ENCODE measurements at regions not wholly inside any gene's neighbourhood (a gene's known extent, or its start where the extent isn't known, plus 50 kb on each side); places are given as distances from the start of the nearest gene placed in this dataset.
"Not testable (repeated sequence)": the region's sequence is repeated elsewhere in the genome, so short reads cannot be mapped to it uniquely, and the experiment has no call there.

GRCh38 chr2:8329660-8330622 is 351.9 kb upstream of the ID2 start:
- no peaks in the 10 kb centered on the region for H3K36me3 ChIP-seq
- H3K4me1 ChIP-seq (replicated peaks), result no peaks in the 10 kb centered on the region
- DNase-seq (ENCODE audit: low read depth in 1 of 2, low spot score in 2 of 2), result no peak
- no peak overlapping the region for H3K27ac ChIP-seq
- H3K4me3 ChIP-seq, result no peak overlapping the region
- H3K9me3 ChIP-seq (replicated peaks), result no peaks in the 10 kb centered on the region
- H3K27me3 ChIP-seq (replicated peaks), result no peaks in the 10 kb centered on the region; the same call in 1 of the 2 replicates

DNA sequence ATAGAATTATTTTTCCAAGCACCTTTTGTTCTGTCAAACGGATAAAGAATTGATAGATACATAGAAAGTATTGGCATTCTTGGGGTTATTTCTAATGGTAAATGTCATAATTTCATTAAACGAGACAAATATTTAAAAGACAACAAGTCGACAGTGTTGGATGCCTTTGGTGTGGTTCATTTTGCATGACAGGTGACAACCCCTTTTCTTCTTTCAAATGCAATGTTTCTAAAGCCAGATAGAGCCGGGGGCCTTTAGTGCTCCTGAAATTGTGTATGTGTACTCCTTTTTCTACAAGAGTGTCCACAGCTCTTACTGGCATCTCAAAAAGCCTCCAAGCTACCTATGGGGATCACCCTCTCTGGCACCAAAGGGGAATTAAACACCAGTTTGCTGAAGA is 350.8 kb upstream of the ID2 start:
- no peaks in the 10 kb centered on the region for H3K36me3 ChIP-seq
- H3K4me3 ChIP-seq, result no peak overlapping the region
- no peaks in the 10 kb centered on the region; the same call in 1 of the 2 replicates for H3K27me3 ChIP-seq (replicated peaks)
- no peaks in the 10 kb centered on the region for H3K4me1 ChIP-seq (replicated peaks)
- no peaks in the 10 kb centered on the region for H3K9me3 ChIP-seq (replicated peaks)
- no peak overlapping the region for H3K27ac ChIP-seq
- DNase-seq (ENCODE audit: low read depth in 1 of 2, low spot score in 2 of 2), result no peak

GRCh38 chr2:8332646-8333045 is 349.2 kb upstream of the ID2 start:
- DNase-seq (ENCODE audit: low read depth in 1 of 2, low spot score in 2 of 2), result no peak
- Histone ChIP-seq H3K27me3 (replicated peaks) (no peaks in the 10 kb centered on the region), H3K4me3 (no peak overlapping the region), H3K9me3 (replicated peaks) (no peaks in the 10 kb centered on the region), H3K4me1 (replicated peaks) (no peaks in the 10 kb centered on the region), H3K36me3 (no peaks in the 10 kb centered on the region), H3K27ac (no peak overlapping the region)

DNA sequence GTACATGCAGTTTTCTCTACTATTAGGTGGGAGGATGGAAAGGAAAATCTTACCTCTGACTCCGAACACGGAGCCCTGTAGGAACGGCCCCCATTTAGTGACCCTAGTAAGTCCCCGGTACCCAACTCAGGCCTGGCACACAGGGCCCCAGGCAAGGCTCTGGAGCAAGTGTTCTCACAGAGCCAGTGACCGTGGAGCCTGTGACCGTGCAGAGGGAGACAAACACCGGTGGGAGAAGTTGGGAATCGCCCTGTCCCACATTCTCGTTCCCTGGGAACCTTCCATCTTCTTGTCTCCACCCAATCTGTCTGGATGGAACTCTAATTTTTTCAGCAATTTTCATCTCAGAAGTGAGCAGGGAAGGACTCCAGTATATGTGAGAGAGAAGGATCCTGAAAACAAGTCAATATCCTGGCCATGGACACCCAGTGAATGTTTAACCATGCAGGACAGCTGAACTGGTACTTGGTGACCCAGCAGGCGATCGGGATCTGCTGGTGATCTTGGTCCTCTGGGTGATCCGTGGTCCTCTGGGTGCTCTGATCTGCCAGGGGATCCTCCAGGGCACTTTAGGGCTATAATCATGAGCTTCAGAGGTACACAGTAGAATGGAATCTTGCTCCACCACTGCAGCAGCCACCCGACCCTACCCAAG is 348.6 kb upstream of the ID2 start:
- no peaks in the 10 kb centered on the region for H3K9me3 ChIP-seq (replicated peaks)
- H3K36me3 ChIP-seq, result no peaks in the 10 kb centered on the region
- H3K4me3 ChIP-seq, result no peak overlapping the region
- H3K27ac ChIP-seq, result no peak overlapping the region
- no peaks in the 10 kb centered on the region for H3K27me3 ChIP-seq (replicated peaks)
- no peak for DNase-seq (ENCODE audit: low read depth in 1 of 2, low spot score in 2 of 2)
- no peaks in the 10 kb centered on the region for H3K4me1 ChIP-seq (replicated peaks)

DNA sequence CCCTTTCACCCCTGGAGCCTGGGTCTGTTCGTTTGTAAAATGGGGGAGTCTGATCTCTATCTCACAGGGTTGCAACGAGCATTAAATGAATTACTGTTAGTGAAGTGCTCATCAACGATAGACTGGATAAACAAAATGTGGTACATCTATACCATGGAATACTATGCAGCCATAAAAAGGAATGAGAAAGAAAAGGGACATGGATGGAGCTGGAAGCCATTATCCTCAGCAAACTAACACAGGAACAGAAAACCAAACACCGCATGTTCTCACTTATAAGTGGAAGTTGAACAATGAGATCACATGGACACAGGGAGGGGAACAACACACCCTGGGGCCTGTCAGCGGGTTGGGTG is 348.0 kb upstream of the ID2 start:
- H3K4me1 ChIP-seq (replicated peaks); H3K36me3 ChIP-seq; H3K4me3 ChIP-seq; H3K27me3 ChIP-seq (replicated peaks); H3K27ac ChIP-seq; DNase-seq (ENCODE audit: low read depth in 1 of 2, low spot score in 2 of 2); H3K9me3 ChIP-seq (replicated peaks): not testable (repeated sequence)

- no peaks in the 10 kb centered on the region for H3K36me3 ChIP-seq
- no peak overlapping the region for H3K4me3 ChIP-seq
- no peaks in the 10 kb centered on the region for H3K4me1 ChIP-seq (replicated peaks)
- H3K9me3 ChIP-seq (replicated peaks), result no peaks in the 10 kb centered on the region
- no peak for DNase-seq (ENCODE audit: low read depth in 1 of 2, low spot score in 2 of 2)
- H3K27ac ChIP-seq, result no peak overlapping the region
- no peaks in the 10 kb centered on the region for H3K27me3 ChIP-seq (replicated peaks)
Observed at GRCh38 chr2:8334866-8335325, 347.0 kb upstream of the ID2 start.

DNA sequence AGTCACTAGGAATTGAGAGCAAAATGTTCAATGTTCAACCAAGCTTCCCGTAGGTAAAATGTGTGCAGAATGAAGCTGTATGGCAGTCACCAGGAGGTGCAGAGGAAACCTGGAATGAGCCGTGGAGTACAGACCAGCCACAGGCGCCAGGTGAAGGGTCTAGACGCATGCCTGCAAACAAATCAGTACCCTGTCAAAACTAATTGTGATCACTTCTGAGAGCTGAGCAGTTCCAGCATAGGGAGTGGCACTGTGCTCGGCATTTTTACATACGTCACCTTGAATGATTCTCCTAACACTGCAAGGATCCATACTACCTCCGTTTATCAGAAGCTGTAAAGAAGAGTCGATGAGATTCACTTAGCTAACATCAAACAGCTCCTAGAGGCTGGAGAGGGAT is 346.1 kb upstream of the ID2 start:
- H3K27me3 ChIP-seq (replicated peaks), result no peaks in the 10 kb centered on the region
- no peak overlapping the region for H3K4me3 ChIP-seq

DNA sequence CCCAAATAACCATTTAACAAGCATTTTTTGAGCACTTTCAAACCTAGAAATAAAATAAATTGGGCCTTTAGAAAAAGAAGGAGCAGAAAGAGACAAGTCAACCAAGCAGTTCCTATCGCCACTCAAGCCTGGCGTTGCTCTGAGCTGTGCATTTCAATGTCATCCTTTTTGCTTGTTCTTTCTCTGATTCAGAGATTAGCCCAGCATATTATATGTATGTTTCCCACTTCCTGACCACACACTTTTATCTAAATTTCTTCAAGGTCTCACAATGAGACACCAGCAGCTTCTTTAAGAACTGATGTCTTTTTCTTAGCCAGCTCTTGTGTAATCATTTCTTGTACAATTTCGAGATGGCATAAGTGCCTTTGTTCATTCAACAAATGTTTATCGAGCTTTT is 344.5 kb upstream of the ID2 start:
- no peak for DNase-seq (ENCODE audit: low read depth in 1 of 2, low spot score in 2 of 2)
- H3K27ac ChIP-seq, result no peak overlapping the region
- no peaks in the 10 kb centered on the region for H3K36me3 ChIP-seq
- H3K9me3 ChIP-seq (replicated peaks), result no peaks in the 10 kb centered on the region
- no peak overlapping the region for H3K4me3 ChIP-seq
- no peaks in the 10 kb centered on the region for H3K27me3 ChIP-seq (replicated peaks)
- no peaks in the 10 kb centered on the region for H3K4me1 ChIP-seq (replicated peaks)

More for the DNA sequence above, 346.1 kb upstream of the ID2 start:
- Histone ChIP-seq H3K36me3 (no peaks in the 10 kb centered on the region), H3K9me3 (replicated peaks) (no peaks in the 10 kb centered on the region), H3K4me1 (replicated peaks) (no peaks in the 10 kb centered on the region), H3K27ac (no peak overlapping the region)
- DNase-seq (ENCODE audit: low read depth in 1 of 2, low spot score in 2 of 2), result no peak

DNA sequence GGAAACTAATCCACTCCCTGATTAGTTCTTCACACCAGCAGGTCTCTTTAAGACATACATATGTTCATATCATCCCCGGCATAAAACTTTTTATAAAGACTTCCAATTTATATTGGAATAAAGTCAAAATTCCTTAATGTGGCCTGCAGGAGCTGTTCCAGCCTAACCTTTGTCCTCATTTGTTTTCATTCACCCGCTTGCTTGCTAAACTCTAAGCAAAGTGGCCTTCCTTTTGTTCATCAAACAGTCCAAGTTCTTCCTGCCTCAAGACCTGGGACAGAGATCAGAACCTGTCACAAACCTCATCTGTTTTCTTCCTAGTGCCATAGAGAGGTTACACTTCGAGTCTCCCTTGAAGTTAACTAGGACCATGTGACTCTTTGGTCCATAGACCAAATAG is 339.4 kb upstream of the ID2 start:
- no peaks in the 10 kb centered on the region for H3K4me1 ChIP-seq (replicated peaks)
- no peak overlapping the region for H3K27ac ChIP-seq
- no peaks in the 10 kb centered on the region for H3K9me3 ChIP-seq (replicated peaks)
- no peaks in the 10 kb centered on the region for H3K27me3 ChIP-seq (replicated peaks)
- no peak for DNase-seq (ENCODE audit: low read depth in 1 of 2, low spot score in 2 of 2)
- no peak overlapping the region for H3K4me3 ChIP-seq
- no peaks in the 10 kb centered on the region for H3K36me3 ChIP-seq

DNA sequence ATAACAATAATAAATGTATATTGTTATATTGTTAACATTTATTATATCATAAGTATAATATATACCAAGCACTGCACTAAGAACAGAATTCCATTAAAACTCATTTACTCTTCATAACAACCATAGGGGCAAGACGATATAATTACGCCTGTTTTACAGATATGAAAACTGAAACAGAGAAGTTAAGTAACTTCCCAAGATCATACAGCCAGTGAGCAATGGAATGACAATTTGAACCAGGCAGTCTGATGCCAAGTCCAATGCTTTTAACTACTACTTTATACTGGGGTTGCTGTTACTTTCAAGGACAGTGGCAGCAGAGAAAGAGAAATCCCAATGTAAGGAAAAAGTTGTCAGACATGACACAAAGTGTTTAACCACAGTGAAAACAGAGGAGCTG is 338.8 kb upstream of the ID2 start:
- no peaks in the 10 kb centered on the region for H3K9me3 ChIP-seq (replicated peaks)
- no peak for DNase-seq (ENCODE audit: low read depth in 1 of 2, low spot score in 2 of 2)
- H3K36me3 ChIP-seq, result no peaks in the 10 kb centered on the region
- H3K4me3 ChIP-seq, result no peak overlapping the region
- no peak overlapping the region for H3K27ac ChIP-seq
- H3K27me3 ChIP-seq (replicated peaks), result no peaks in the 10 kb centered on the region
- no peaks in the 10 kb centered on the region for H3K4me1 ChIP-seq (replicated peaks)

- Histone ChIP-seq H3K36me3 (no peaks in the 10 kb centered on the region), H3K9me3 (replicated peaks) (no peaks in the 10 kb centered on the region), H3K27ac (no peak overlapping the region), H3K4me1 (replicated peaks) (no peaks in the 10 kb centered on the region), H3K4me3 (no peak overlapping the region), H3K27me3 (replicated peaks) (no peaks in the 10 kb centered on the region)
- DNase-seq (ENCODE audit: low read depth in 1 of 2, low spot score in 2 of 2), result no peak
Observed at GRCh38 chr2:8344144-8345097, 337.4 kb upstream of the ID2 start.

- no peak overlapping the region for H3K4me3 ChIP-seq
- no peaks in the 10 kb centered on the region for H3K9me3 ChIP-seq (replicated peaks)
- H3K4me1 ChIP-seq (replicated peaks), result no peaks in the 10 kb centered on the region
- H3K36me3 ChIP-seq, result no peaks in the 10 kb centered on the region
- no peak for DNase-seq (ENCODE audit: low read depth in 1 of 2, low spot score in 2 of 2)
- no peak overlapping the region for H3K27ac ChIP-seq
- no peaks in the 10 kb centered on the region for H3K27me3 ChIP-seq (replicated peaks)
Observed at GRCh38 chr2:8345200-8345599, 336.7 kb upstream of the ID2 start.

- Histone ChIP-seq H3K27ac (no peak overlapping the region), H3K27me3 (replicated peaks) (no peaks in the 10 kb centered on the region), H3K4me3 (no peak overlapping the region), H3K36me3 (no peaks in the 10 kb centered on the region), H3K4me1 (replicated peaks) (no peaks in the 10 kb centered on the region), H3K9me3 (replicated peaks) (no peaks in the 10 kb centered on the region)
- DNase-seq (ENCODE audit: low read depth in 1 of 2, low spot score in 2 of 2), result no peak
Observed at GRCh38 chr2:8346208-8346607, 335.6 kb upstream of the ID2 start.

All from SJSA1 (cell line).